ENCODE measurements at regions not wholly inside any gene's neighbourhood (a gene's known extent, or its start where the extent isn't known, plus 50 kb on each side); places are given as distances from the start of the nearest gene placed in this dataset.

GRCh38 chr2:234741976-234742375 is 209.8 kb upstream of the SH3BP4 start:
- TF ChIP-seq POLR2AphosphoS5 (IDR thresholded peaks at IDR 0.05; ENCODE audit: low read depth, low read length) = no peak
- no peak for TF ChIP-seq POLR2A (IDR thresholded peaks at IDR 0.05; ENCODE audit: low read depth, low read length)
- TF ChIP-seq PAX5 (IDR thresholded peaks at IDR 0.05; ENCODE audit: insufficient read depth, low read length, severe bottlenecking) = no peak
- no peak for TF ChIP-seq POU2F2 (IDR thresholded peaks at IDR 0.05; ENCODE audit: low read depth, low read length)
- no peak for TF ChIP-seq TAF1 (IDR thresholded peaks at IDR 0.05; ENCODE audit: low read depth, low read length)

Measured in GM12891 (cell line).